Thyroid gland (tissue), 4 donors: ENCODE measurements at regions not wholly inside any gene's neighbourhood (a gene's known extent, or its start where the extent isn't known, plus 50 kb on each side); places are given as distances from the start of the nearest gene placed in this dataset.

Experiments used
- POLR2A ChIP-seq, 2 donors: fragments of 450-650 bp; IDR thresholded peaks; one replicate each; pipeline ENCODE4 v1.6.1; 2017; ENCODE audit warnings: antibody characterized with exemption in 2 of 2, mild to moderate bottlenecking in 2 of 2, moderate library complexity in 1 of 2
- TF ChIP-seq, protein P1 (sequence below), 6 experiments: fragments of 200-600 bp in 3 of 6; fragments of 450-650 bp in 3 of 6; sonication (generic) in 3 of 6; IDR thresholded peaks; one replicate each; pipeline ENCODE4 v1.5.1; 2016 to 2019; ENCODE audit warnings: antibody characterized with exemption in 6 of 6, mild to moderate bottlenecking in 2 of 6, inconsistent platforms in 1 of 6, moderate library complexity in 1 of 6

DNA sequence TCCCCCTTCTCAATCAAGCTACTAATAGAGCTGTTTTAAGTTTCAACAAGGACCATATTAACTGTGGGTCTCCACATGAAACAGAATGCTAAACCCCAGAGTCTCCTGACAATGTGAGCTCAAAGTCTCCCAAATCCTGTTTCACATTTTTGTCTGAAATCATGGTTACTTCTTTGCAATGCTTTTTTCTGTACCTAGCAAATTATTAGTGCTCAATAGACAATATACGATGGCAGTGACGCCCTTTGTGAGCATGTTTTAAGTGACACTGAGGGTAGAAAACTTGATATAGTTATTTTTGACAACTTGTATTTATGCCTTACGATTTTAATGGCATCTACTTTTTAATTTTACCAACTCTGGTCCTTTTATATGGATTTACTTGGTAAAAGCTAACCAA lies 85.4 kb upstream of the SOX5 start:
- TF ChIP-seq, protein P1, sequence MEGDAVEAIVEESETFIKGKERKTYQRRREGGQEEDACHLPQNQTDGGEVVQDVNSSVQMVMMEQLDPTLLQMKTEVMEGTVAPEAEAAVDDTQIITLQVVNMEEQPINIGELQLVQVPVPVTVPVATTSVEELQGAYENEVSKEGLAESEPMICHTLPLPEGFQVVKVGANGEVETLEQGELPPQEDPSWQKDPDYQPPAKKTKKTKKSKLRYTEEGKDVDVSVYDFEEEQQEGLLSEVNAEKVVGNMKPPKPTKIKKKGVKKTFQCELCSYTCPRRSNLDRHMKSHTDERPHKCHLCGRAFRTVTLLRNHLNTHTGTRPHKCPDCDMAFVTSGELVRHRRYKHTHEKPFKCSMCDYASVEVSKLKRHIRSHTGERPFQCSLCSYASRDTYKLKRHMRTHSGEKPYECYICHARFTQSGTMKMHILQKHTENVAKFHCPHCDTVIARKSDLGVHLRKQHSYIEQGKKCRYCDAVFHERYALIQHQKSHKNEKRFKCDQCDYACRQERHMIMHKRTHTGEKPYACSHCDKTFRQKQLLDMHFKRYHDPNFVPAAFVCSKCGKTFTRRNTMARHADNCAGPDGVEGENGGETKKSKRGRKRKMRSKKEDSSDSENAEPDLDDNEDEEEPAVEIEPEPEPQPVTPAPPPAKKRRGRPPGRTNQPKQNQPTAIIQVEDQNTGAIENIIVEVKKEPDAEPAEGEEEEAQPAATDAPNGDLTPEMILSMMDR (IDR thresholded peaks at IDR 0.05), result no peak
- TF ChIP-seq POLR2A (IDR thresholded peaks at IDR 0.05), result no peak
